Gastrocnemius medialis (tissue), 4 donors: ENCODE measurements at regions not wholly inside any gene's neighbourhood (a gene's known extent, or its start where the extent isn't known, plus 50 kb on each side); places are given as distances from the start of the nearest gene placed in this dataset.

Experiments
- POLR2A ChIP-seq, 2 donors: fragments of 450-650 bp; IDR thresholded peaks; one replicate each; pipeline ENCODE4 v1.6.1; 2017; ENCODE audit warnings: antibody characterized with exemption in 2 of 2, mild to moderate bottlenecking in 2 of 2, moderate library complexity in 2 of 2
- TF ChIP-seq, protein P1 (sequence below), 5 experiments: fragments of 450-650 bp in 3 of 5; fragments of 200-600 bp in 2 of 5; sonication (generic) in 2 of 5; IDR thresholded peaks in 4 of 5; conservative IDR thresholded peaks in 1 of 5; 1 replicate in 4 of 5; 2 replicates in 1 of 5; pipeline ENCODE4 v1.5.1; 2016 to 2019; ENCODE audit warnings: antibody characterized with exemption in 5 of 5, mild to moderate bottlenecking in 3 of 5, moderate library complexity in 3 of 5

DNA sequence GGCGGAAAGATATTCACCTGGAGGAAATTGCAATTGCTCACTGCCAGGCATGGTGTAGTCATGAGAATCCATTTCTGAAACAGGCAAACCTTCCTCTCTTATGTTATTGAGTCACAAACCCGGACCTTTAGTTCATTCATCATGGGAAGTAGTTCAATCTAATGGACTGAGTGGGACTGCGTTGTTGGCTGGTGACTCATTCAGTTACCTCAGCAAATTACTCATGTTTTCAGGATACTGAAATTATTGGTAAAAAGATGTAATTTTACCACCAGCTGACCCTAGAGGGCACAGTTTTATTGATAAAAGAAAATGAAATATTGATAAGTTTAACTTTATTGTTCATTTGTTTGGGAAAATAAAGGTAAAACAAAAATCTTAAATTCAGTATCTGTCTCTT lies 1194.4 kb upstream of the SORCS1 start:
- no peak for TF ChIP-seq POLR2A (IDR thresholded peaks at IDR 0.05)
- TF ChIP-seq, protein P1, sequence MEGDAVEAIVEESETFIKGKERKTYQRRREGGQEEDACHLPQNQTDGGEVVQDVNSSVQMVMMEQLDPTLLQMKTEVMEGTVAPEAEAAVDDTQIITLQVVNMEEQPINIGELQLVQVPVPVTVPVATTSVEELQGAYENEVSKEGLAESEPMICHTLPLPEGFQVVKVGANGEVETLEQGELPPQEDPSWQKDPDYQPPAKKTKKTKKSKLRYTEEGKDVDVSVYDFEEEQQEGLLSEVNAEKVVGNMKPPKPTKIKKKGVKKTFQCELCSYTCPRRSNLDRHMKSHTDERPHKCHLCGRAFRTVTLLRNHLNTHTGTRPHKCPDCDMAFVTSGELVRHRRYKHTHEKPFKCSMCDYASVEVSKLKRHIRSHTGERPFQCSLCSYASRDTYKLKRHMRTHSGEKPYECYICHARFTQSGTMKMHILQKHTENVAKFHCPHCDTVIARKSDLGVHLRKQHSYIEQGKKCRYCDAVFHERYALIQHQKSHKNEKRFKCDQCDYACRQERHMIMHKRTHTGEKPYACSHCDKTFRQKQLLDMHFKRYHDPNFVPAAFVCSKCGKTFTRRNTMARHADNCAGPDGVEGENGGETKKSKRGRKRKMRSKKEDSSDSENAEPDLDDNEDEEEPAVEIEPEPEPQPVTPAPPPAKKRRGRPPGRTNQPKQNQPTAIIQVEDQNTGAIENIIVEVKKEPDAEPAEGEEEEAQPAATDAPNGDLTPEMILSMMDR (IDR thresholded peaks at IDR 0.05 in 4 of 5, conservative IDR thresholded peaks at IDR 0.05 in 1 of 5): no peak
